ENCODE measurements at regions not wholly inside any gene's neighbourhood (a gene's known extent, or its start where the extent isn't known, plus 50 kb on each side); places are given as distances from the start of the nearest gene placed in this dataset.

GRCh38 chr7:12814828-12815227, 127.4 kb downstream of the ARL4A start:
- no peak for TF ChIP-seq CTCF (IDR thresholded peaks at IDR 0.05; ENCODE audit: extremely low read depth in 1 of 2, insufficient read depth in 1 of 2, low read depth in 1 of 2, low read length in 2 of 2)
- TF ChIP-seq POLR2A (IDR thresholded peaks at IDR 0.05; ENCODE audit: low read depth, low read length), result no peak
- TF ChIP-seq MYC (IDR thresholded peaks at IDR 0.05; ENCODE audit: low read depth, low read length), result no peak
- TF ChIP-seq POLR2AphosphoS5 (IDR thresholded peaks at IDR 0.05; ENCODE audit: insufficient read depth, low read depth, low read length), result no peak
- no peak for TF ChIP-seq JUN (IDR thresholded peaks at IDR 0.05; ENCODE audit: borderline replicate concordance, insufficient read depth, insufficient read length, low read depth)
- TF ChIP-seq EZH2 (IDR thresholded peaks at IDR 0.05; ENCODE audit: borderline replicate concordance, low read depth, low read length, severe bottlenecking), result no peak

Measured in endothelial cell of umbilical vein (primary cell).